Fibroblast of lung (primary cell): ENCODE measurements at regions not wholly inside any gene's neighbourhood (a gene's known extent, or its start where the extent isn't known, plus 50 kb on each side); places are given as distances from the start of the nearest gene placed in this dataset.
"Not testable (repeated sequence)": the region's sequence is repeated elsewhere in the genome, so short reads cannot be mapped to it uniquely, and the experiment has no call there.

Source experiments
- DNase-seq, 2 donors: peaks; one replicate each; pipeline versions ENCODE4 v3.0.0 to v3.0.0-alpha.2; 2010; ENCODE audit warnings: low read depth in 2 of 2
- H2AFZ ChIP-seq: 2 replicates; pipeline ENCODE4 v1.5.1; 2012; ENCODE audit warnings: low read length, control low read depth, inconsistent platforms
- H3K27ac ChIP-seq: 2 replicates; pipeline ENCODE4 v1.5.1; 2011; ENCODE audit warnings: low read length, control low read depth; ENCODE audit not compliant: insufficient read depth
- H3K27me3 ChIP-seq: 2 replicates; pipeline ENCODE4 v1.5.1; 2011; ENCODE audit warnings: mild to moderate bottlenecking, low read length; ENCODE audit not compliant: control insufficient read depth, insufficient read depth
- H3K36me3 ChIP-seq: 2 replicates; pipeline ENCODE4 v1.5.1; 2011; ENCODE audit warnings: low read length; ENCODE audit not compliant: control insufficient read depth, insufficient read depth
- H3K4me1 ChIP-seq: 2 replicates; pipeline ENCODE4 v1.5.1; 2011; ENCODE audit warnings: low read length; ENCODE audit not compliant: control insufficient read depth, insufficient read depth; ENCODE audit errors: extremely low read depth
- H3K4me2 ChIP-seq: 2 replicates; pipeline ENCODE4 v1.5.1; 2011; ENCODE audit warnings: low read length, control low read depth; ENCODE audit not compliant: insufficient read depth; ENCODE audit errors: extremely low read depth
- H3K4me3 ChIP-seq, 4 experiments: fragments of 200-600 bp in 1 of 4; sonication (generic) in 1 of 4; replicated peaks in 1 of 4; 2 replicates each; pipeline ENCODE4 v1.5.1; 2011 to 2016; ENCODE audit warnings: low read length in 4 of 4, low read depth in 3 of 4, mild to moderate bottlenecking in 3 of 4, control low read depth in 2 of 4, inconsistent platforms in 1 of 4, mixed read lengths in 1 of 4; ENCODE audit not compliant: insufficient read depth in 1 of 4; ENCODE audit errors: control extremely low read depth in 1 of 4
- H3K79me2 ChIP-seq: 2 replicates; pipeline ENCODE4 v1.5.1; 2012; ENCODE audit warnings: mild to moderate bottlenecking, low read length, inconsistent platforms; ENCODE audit not compliant: control insufficient read depth, insufficient read depth
- H3K9ac ChIP-seq: 2 replicates; pipeline ENCODE4 v1.5.1; 2011; ENCODE audit warnings: mild to moderate bottlenecking, low read length, control low read depth; ENCODE audit not compliant: insufficient read depth
- H3K9me3 ChIP-seq: 2 replicates; pipeline ENCODE4 v1.5.1; 2012; ENCODE audit warnings: low read depth, low read length; ENCODE audit not compliant: control insufficient read depth, insufficient read depth
- H4K20me1 ChIP-seq: 2 replicates; pipeline ENCODE4 v1.5.1; 2011; ENCODE audit warnings: low read length; ENCODE audit not compliant: control insufficient read depth, insufficient read depth; ENCODE audit errors: extremely low read depth
- CTCF ChIP-seq, 2 donors: IDR thresholded peaks in 1 of 2; conservative IDR thresholded peaks in 1 of 2; 1 replicate in 1 of 2; 2 replicates in 1 of 2; pipeline ENCODE4 v1.5.1; 2011 to 2012; ENCODE audit warnings: low read length in 2 of 2, control low read depth in 1 of 2, inconsistent platforms in 1 of 2, low read depth in 1 of 2, mild to moderate bottlenecking in 1 of 2
- EZH2 ChIP-seq: IDR thresholded peaks from 2 replicates; pipeline ENCODE4 v1.5.1; 2012; ENCODE audit warnings: low read length, control low read depth, mild to moderate bottlenecking; ENCODE audit errors: missing control alignments

- TF ChIP-seq EZH2: no peak
- TF ChIP-seq CTCF (conservative IDR thresholded peaks at IDR 0.05 in 1 of 2, IDR thresholded peaks at IDR 0.05 in 1 of 2; ENCODE audit: low read depth in 1 of 2, low read length in 2 of 2): no peak
- no peak overlapping the region for H3K27ac ChIP-seq
- no peaks in the 10 kb centered on the region for H3K4me1 ChIP-seq
Measured at GRCh38 chr2:103196802-103197201, 435.0 kb downstream of the TMEM182 start.

GRCh38 chr2:103200774-103201173 lies 438.9 kb downstream of the TMEM182 start:
- not testable (repeated sequence) for H3K4me1 ChIP-seq, H3K4me2 ChIP-seq, H3K9me3 ChIP-seq, H3K36me3 ChIP-seq, H3K9ac ChIP-seq, H3K4me3 ChIP-seq, DNase-seq, H3K27me3 ChIP-seq, H2AFZ ChIP-seq, H3K27ac ChIP-seq, H4K20me1 ChIP-seq, H3K79me2 ChIP-seq

More at GRCh38 chr2:103196802-103197201, 435.0 kb downstream of the TMEM182 start:
- H3K27me3 ChIP-seq: no peaks in the 10 kb centered on the region
- no peak overlapping the region for H3K9ac ChIP-seq
- no peak for DNase-seq
- no peaks in the 10 kb centered on the region for H3K36me3 ChIP-seq
- no peaks in the 10 kb centered on the region for H3K9me3 ChIP-seq
- H3K79me2 ChIP-seq: no peaks in the 10 kb centered on the region
- H3K4me3 ChIP-seq: no peak overlapping the region
- no peak overlapping the region for H2AFZ ChIP-seq
- H4K20me1 ChIP-seq: no peaks in the 10 kb centered on the region
- H3K4me2 ChIP-seq: no peak overlapping the region

- no peak overlapping the region for H3K4me3 ChIP-seq
- no peak for DNase-seq
- no peaks in the 10 kb centered on the region for H3K9me3 ChIP-seq
- TF ChIP-seq CTCF (conservative IDR thresholded peaks at IDR 0.05 in 1 of 2, IDR thresholded peaks at IDR 0.05 in 1 of 2; ENCODE audit: low read depth in 1 of 2, low read length in 2 of 2) (no peak), EZH2 (no peak)
- H4K20me1 ChIP-seq: no peaks in the 10 kb centered on the region
- H2AFZ ChIP-seq: no peak overlapping the region
- no peaks in the 10 kb centered on the region for H3K4me1 ChIP-seq
- no peak overlapping the region for H3K4me2 ChIP-seq
- H3K27me3 ChIP-seq: no peaks in the 10 kb centered on the region
- H3K36me3 ChIP-seq: no peaks in the 10 kb centered on the region
- H3K27ac ChIP-seq: no peak overlapping the region
- H3K79me2 ChIP-seq: no peaks in the 10 kb centered on the region
- no peak overlapping the region for H3K9ac ChIP-seq
Measured at GRCh38 chr2:103208916-103209315, 447.1 kb downstream of the TMEM182 start.
